Astrocyte (in vitro differentiated cells and primary cell): ENCODE measurements at regions not wholly inside any gene's neighbourhood (a gene's known extent, or its start where the extent isn't known, plus 50 kb on each side); places are given as distances from the start of the nearest gene placed in this dataset.

ENCODE experiments used
- DNase-seq: peaks from one replicate; pipeline ENCODE4 v3.0.0-alpha.2; 2010; ENCODE audit warnings: low read depth
- FAIRE-seq: peaks from 2 replicates; lab custom pipeline; 2011; peaks lifted over from hg19 to GRCh38; lab: Jason Lieb, UNC
- H2AFZ ChIP-seq: 2 replicates; pipeline ENCODE4 v1.6.0; 2012; ENCODE audit warnings: low read depth, low read length, inconsistent platforms
- H3K27ac ChIP-seq: 2 replicates; pipeline ENCODE4 v1.5.1; 2011; ENCODE audit warnings: low read depth, low read length, inconsistent platforms
- H3K27me3 ChIP-seq: 2 replicates; pipeline ENCODE4 v1.6.0; 2011; ENCODE audit warnings: low read length, inconsistent platforms; ENCODE audit not compliant: insufficient read depth
- H3K36me3 ChIP-seq: 2 replicates; pipeline ENCODE4 v1.5.1; 2011; ENCODE audit warnings: low read length, inconsistent platforms; ENCODE audit not compliant: insufficient read depth
- H3K4me1 ChIP-seq: 2 replicates; pipeline ENCODE4 v1.5.1; 2011; ENCODE audit warnings: low read length, inconsistent platforms; ENCODE audit not compliant: insufficient read depth
- H3K4me2 ChIP-seq: 2 replicates; pipeline ENCODE4 v1.6.0; 2012; ENCODE audit warnings: low read length, inconsistent platforms
- H3K4me3 ChIP-seq: 2 replicates; pipeline ENCODE4 v1.5.1; 2011; ENCODE audit warnings: low read depth, mild to moderate bottlenecking, low read length, inconsistent platforms; ENCODE audit not compliant: insufficient read depth
- H3K79me2 ChIP-seq: 2 replicates; pipeline ENCODE4 v1.6.0; 2012; ENCODE audit warnings: mild to moderate bottlenecking, low read length, inconsistent platforms; ENCODE audit not compliant: insufficient read depth
- H3K9ac ChIP-seq: 2 replicates; pipeline ENCODE4 v1.6.0; 2012; ENCODE audit warnings: mild to moderate bottlenecking, low read length, inconsistent platforms
- H3K9me3 ChIP-seq: 2 replicates; pipeline ENCODE4 v1.5.1; 2012; ENCODE audit warnings: low read depth, mild to moderate bottlenecking, low read length, inconsistent platforms; ENCODE audit not compliant: insufficient read depth
- H4K20me1 ChIP-seq: 2 replicates; pipeline ENCODE4 v1.6.0; 2012; ENCODE audit warnings: low read length, inconsistent platforms; ENCODE audit not compliant: insufficient read depth
- H3K27ac Mint-ChIP-seq: one replicate; pipeline ENCODE4 v1.8.0; 2021; ENCODE audit warnings: mild to moderate bottlenecking, mixed read lengths; ENCODE audit not compliant: unreplicated experiment
- H3K27me3 Mint-ChIP-seq: one replicate; pipeline ENCODE4 v1.8.0; 2021; ENCODE audit warnings: low read depth, mixed read lengths; ENCODE audit not compliant: unreplicated experiment
- H3K36me3 Mint-ChIP-seq: one replicate; pipeline ENCODE4 v1.8.0; 2021; ENCODE audit warnings: low read depth, mixed read lengths; ENCODE audit not compliant: unreplicated experiment
- H3K4me1 Mint-ChIP-seq: one replicate; pipeline ENCODE4 v1.8.0; 2021; ENCODE audit warnings: low read depth, mixed read lengths; ENCODE audit not compliant: unreplicated experiment
- H3K4me3 Mint-ChIP-seq: one replicate; pipeline ENCODE4 v1.8.0; 2021; ENCODE audit warnings: mild to moderate bottlenecking, moderate library complexity, mixed read lengths; ENCODE audit not compliant: unreplicated experiment
- H3K9me3 Mint-ChIP-seq: one replicate; pipeline ENCODE4 v1.8.0; 2021; ENCODE audit warnings: mild to moderate bottlenecking, mixed read lengths; ENCODE audit not compliant: unreplicated experiment
- CTCF ChIP-seq: IDR thresholded peaks from 2 replicates; pipeline ENCODE4 v1.5.1; 2011; ENCODE audit warnings: low read depth, mild to moderate bottlenecking, inconsistent platforms, low read length, moderate library complexity; ENCODE audit not compliant: insufficient read depth
- EZH2 ChIP-seq: IDR thresholded peaks from 2 replicates; pipeline ENCODE4 v1.6.1; 2012; ENCODE audit warnings: mild to moderate bottlenecking, low read length, inconsistent platforms; ENCODE audit not compliant: insufficient read depth

GRCh38 chr2:133843551-133843950 is 275.3 kb upstream of the NCKAP5 start:
- Histone ChIP-seq H3K4me2 (no peak overlapping the region), H3K36me3 (no peaks in the 10 kb centered on the region), H3K4me1 (peaks cover 20% of the 10 kb centered on the region), H4K20me1 (no peaks in the 10 kb centered on the region), H2AFZ (no peak overlapping the region), H3K4me3 (no peak overlapping the region), H3K79me2 (no peaks in the 10 kb centered on the region), H3K9me3 (no peaks in the 10 kb centered on the region), H3K27me3 (no peaks in the 10 kb centered on the region), H3K9ac (peak overlapping the region; percentile 28), H3K27ac (no peak overlapping the region)
- Mint-ChIP-seq H3K4me3 (no peak overlapping the region), H3K9me3 (no peaks in the 10 kb centered on the region), H3K27me3 (no peaks in the 10 kb centered on the region), H3K27ac (no peak overlapping the region), H3K4me1 (peaks cover 10% of the 10 kb centered on the region), H3K36me3 (no peaks in the 10 kb centered on the region)
- no peak for TF ChIP-seq EZH2
- no peak for TF ChIP-seq CTCF
- no peak for FAIRE-seq
- no peak for DNase-seq

DNA sequence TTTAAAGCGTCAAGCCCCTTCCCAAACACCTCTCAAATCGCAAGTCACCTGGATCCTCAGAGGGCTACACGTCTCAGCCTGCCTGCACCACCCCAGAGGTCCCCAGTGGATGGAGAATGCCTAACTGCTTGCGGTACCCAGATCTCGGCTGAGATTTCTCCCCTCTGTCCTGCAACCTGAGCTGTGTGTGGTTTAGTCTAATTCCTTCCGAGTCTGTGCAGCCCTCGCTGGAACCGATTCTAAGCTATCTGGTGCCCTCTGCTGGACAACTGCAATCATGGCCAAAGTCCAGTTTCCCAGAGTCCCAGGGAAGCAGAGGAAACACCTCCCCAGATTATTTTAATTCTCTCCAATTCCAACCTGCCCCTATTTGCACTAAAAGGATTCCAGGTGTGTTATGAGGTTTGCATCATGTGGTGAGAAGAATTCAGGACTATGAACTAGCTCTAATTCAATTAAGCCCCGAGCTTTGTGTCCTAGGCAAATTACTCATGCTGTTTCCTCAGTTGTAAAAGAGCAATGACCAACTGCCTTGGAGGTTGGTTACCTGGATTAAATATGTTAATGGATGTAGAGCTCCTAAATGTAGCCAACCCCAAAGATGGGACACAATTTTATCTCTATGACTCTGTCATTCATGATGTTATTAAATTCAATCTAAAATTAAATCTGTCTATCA is 276.1 kb upstream of the NCKAP5 start:
- Mint-ChIP-seq H3K27me3 (no peaks in the 10 kb centered on the region), H3K4me1 (peaks cover 10% of the 10 kb centered on the region), H3K9me3 (no peaks in the 10 kb centered on the region), H3K4me3 (no peak overlapping the region), H3K36me3 (no peaks in the 10 kb centered on the region), H3K27ac (no peak overlapping the region)
- no peaks in the 10 kb centered on the region for H3K27me3 ChIP-seq
- no peak overlapping the region for H3K27ac ChIP-seq
- H2AFZ ChIP-seq = peak overlapping the region; percentile 50
- H3K4me2 ChIP-seq = no peak overlapping the region
- H3K9me3 ChIP-seq = no peaks in the 10 kb centered on the region
- no peaks in the 10 kb centered on the region for H4K20me1 ChIP-seq
- peaks cover 20% of the 10 kb centered on the region for H3K4me1 ChIP-seq
- H3K4me3 ChIP-seq = no peak overlapping the region
- FAIRE-seq (peak; percentile 85), DNase-seq (peak; percentile 75)
- no peaks in the 10 kb centered on the region for H3K79me2 ChIP-seq
- no peaks in the 10 kb centered on the region for H3K36me3 ChIP-seq
- H3K9ac ChIP-seq = peak overlapping the region; percentile 28
- peak; percentile 96 for TF ChIP-seq CTCF
- no peak for TF ChIP-seq EZH2

- H4K20me1 ChIP-seq = no peaks in the 10 kb centered on the region
- FAIRE-seq (no peak), DNase-seq (no peak)
- H3K4me2 ChIP-seq = no peak overlapping the region
- Mint-ChIP-seq H3K27me3 (no peaks in the 10 kb centered on the region), H3K36me3 (no peaks in the 10 kb centered on the region), H3K27ac (no peak overlapping the region), H3K9me3 (peaks cover 1% of the 10 kb centered on the region), H3K4me1 (peaks cover 9% of the 10 kb centered on the region), H3K4me3 (no peak overlapping the region)
- H3K27me3 ChIP-seq = no peaks in the 10 kb centered on the region
- H3K9me3 ChIP-seq = no peaks in the 10 kb centered on the region
- no peaks in the 10 kb centered on the region for H3K79me2 ChIP-seq
- H2AFZ ChIP-seq = no peak overlapping the region
- H3K4me3 ChIP-seq = no peak overlapping the region
- TF ChIP-seq CTCF (no peak), EZH2 (no peak)
- H3K4me1 ChIP-seq = peaks cover 18% of the 10 kb centered on the region
- H3K36me3 ChIP-seq = no peaks in the 10 kb centered on the region
- H3K27ac ChIP-seq = no peak overlapping the region
- H3K9ac ChIP-seq = no peak overlapping the region
These were observed 278.2 kb upstream of the NCKAP5 start for GRCh38 chr2:133846476-133846875.
